ENCODE measurements at regions not wholly inside any gene's neighbourhood (a gene's known extent, or its start where the extent isn't known, plus 50 kb on each side); places are given as distances from the start of the nearest gene placed in this dataset.

DNA sequence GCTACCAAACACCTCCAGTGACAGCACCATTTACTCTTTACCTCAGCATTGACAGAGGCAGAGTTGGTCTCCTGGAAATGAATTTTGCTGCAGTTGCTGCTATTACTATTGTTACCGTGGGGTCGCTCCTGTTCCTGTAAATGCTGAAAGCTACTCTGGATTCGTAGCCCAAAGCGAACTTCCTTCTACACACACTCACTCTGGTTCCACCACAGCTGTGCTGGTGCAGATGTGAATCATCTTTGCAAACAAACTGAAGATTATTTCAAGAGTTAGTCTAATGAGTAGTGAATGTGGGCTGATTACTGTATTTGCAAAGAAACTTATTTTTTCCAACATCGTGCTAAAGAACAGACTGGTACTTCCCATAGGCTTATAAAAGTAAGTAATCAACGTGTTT is 304.0 kb downstream of the LPIN1 start:
- intact Hi-C loops (cut with DNase I) = no loop called here
- no peak for TF ChIP-seq CTCF (IDR thresholded peaks at IDR 0.05)
- TF ChIP-seq POLR2A (IDR thresholded peaks at IDR 0.05) = no peak
- H3K4me3 ChIP-seq (replicated peaks in 1 of 3) = no peak overlapping the region
- 73 to 80% methylated on average over 6 of the region's 6 CpGs for WGBS, 2 donors
- DNase-seq = no peak
- H3K9me3 ChIP-seq = no peaks in the 10 kb centered on the region
- no peaks in the 10 kb centered on the region for H3K4me1 ChIP-seq
- no peak overlapping the region for H3K27ac ChIP-seq
- H3K27me3 ChIP-seq = no peaks in the 10 kb centered on the region
- no peaks in the 10 kb centered on the region for H3K36me3 ChIP-seq

GRCh38 chr2:12051831-12052230 is 305.4 kb downstream of the LPIN1 start:
- H3K4me3 ChIP-seq (replicated peaks in 1 of 3) = no peak overlapping the region
- H3K27ac ChIP-seq = no peak overlapping the region
- WGBS, 2 donors = 81 to 84% methylated on average over 2 of the region's 2 CpGs
- DNase-seq = no peak
- intact Hi-C loops (cut with DNase I) = no loop called here
- TF ChIP-seq CTCF (IDR thresholded peaks at IDR 0.05) (no peak), POLR2A (IDR thresholded peaks at IDR 0.05) (no peak)
- H3K27me3 ChIP-seq = no peaks in the 10 kb centered on the region
- H3K4me1 ChIP-seq = no peaks in the 10 kb centered on the region
- no peaks in the 10 kb centered on the region for H3K36me3 ChIP-seq
- H3K9me3 ChIP-seq = no peaks in the 10 kb centered on the region

GRCh38 chr2:12052796-12053195 is 306.4 kb downstream of the LPIN1 start:
- no peak for TF ChIP-seq POLR2A (IDR thresholded peaks at IDR 0.05)
- TF ChIP-seq CTCF (IDR thresholded peaks at IDR 0.05) = no peak

DNA sequence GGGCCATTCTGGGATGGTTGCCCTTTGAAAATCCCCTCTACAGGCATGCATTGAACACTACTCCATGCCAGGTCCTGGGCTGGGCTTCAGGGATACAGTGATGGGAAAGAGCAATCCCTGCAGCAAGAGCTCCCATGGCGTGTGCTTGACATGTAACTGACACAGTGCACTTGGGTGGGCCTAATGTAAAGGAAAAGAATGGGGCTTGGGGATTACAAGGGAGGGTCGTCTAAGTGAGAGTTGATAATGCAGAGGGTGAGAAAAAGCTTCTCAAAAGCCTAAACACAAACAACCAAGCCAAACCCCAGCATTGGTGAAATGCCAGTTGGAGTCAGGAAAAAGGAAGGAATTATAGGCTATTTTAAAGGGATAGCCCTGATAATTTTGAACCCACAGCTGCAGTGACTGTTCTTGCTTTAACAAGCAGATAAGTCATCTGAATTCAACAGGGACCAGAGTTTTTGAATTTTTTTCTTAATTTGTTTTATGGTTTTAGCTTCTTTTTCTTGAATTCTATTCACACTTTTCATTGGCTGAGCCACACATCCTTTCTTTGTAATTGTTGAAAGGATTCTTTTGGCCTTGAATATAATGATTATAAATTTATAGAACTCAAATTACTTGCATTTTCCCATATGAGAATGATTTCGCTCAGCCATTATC is 308.7 kb downstream of the LPIN1 start:
- Histone ChIP-seq H3K27me3 (no peaks in the 10 kb centered on the region), H3K4me1 (no peaks in the 10 kb centered on the region), H3K4me3 (replicated peaks in 1 of 3) (no peak overlapping the region), H3K9me3 (no peaks in the 10 kb centered on the region), H3K27ac (no peak overlapping the region), H3K36me3 (no peaks in the 10 kb centered on the region)
- 74% methylated on average over 3 of the region's 3 CpGs for WGBS, 2 donors
- DNase-seq = no peak
- intact Hi-C loops (cut with DNase I) = no loop called here
- TF ChIP-seq POLR2A (IDR thresholded peaks at IDR 0.05) = no peak
- TF ChIP-seq CTCF (IDR thresholded peaks at IDR 0.05) = no peak

More at GRCh38 chr2:12052796-12053195, 306.4 kb downstream of the LPIN1 start:
- no peaks in the 10 kb centered on the region for H3K36me3 ChIP-seq
- intact Hi-C loops (cut with DNase I) = no loop called here
- 93 to 94% methylated on average over 3 of the region's 3 CpGs for WGBS, 2 donors
- no peaks in the 10 kb centered on the region for H3K9me3 ChIP-seq
- no peak for DNase-seq
- H3K27ac ChIP-seq = no peak overlapping the region
- no peaks in the 10 kb centered on the region for H3K27me3 ChIP-seq
- no peak overlapping the region for H3K4me3 ChIP-seq (replicated peaks in 1 of 3)
- no peaks in the 10 kb centered on the region for H3K4me1 ChIP-seq

DNA sequence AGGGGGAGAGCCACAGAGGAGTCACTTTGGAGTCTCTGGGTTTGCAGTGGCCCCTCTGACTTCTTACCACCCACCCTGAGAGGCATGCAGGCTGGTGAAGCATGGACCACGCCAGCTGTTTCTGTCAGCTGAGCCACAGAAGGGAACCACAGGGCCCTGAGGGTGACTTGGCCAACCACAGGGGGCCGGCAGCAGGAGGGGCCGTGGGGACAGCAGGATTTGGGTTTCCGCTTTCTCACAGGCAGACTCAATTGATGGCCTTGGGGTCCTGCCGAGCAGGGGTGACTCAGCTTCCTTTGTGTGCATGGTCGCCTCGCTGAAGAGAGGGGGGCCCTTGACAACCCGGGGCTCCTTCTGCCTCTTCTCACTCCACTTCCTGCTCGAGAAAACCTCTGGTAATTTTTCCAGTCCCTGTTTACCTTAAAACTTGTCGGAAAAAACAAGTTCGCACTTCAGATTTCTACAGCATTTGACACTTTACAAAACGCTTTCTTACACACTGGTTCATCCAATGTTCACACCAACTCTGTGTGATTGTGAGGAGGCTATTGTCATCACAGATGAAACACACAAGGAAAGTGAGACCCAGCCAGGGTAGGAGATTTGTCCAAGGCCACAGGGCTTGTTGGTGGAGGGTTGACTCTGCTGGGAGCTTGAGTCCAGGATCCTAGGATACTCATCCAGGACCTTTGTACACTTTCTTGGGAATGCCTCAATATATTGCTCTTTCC is 311.2 kb downstream of the LPIN1 start:
- Histone ChIP-seq H3K27me3 (no peaks in the 10 kb centered on the region), H3K4me3 (replicated peaks in 1 of 3) (no peak overlapping the region), H3K36me3 (no peaks in the 10 kb centered on the region), H3K4me1 (no peaks in the 10 kb centered on the region), H3K9me3 (no peaks in the 10 kb centered on the region), H3K27ac (no peak overlapping the region)
- 63 to 69% methylated on average over 11 to 12 of the region's 12 CpGs for WGBS, 2 donors
- intact Hi-C loops (cut with DNase I) = no loop called here
- no peak for DNase-seq
- TF ChIP-seq CTCF (IDR thresholded peaks at IDR 0.05) (no peak), POLR2A (IDR thresholded peaks at IDR 0.05) (no peak)
